Activated T-helper 1 cell treated with anti-CD3 and anti-CD28 coated beads, Interleukin-12 subunit alpha, Interleukin-12 subunit beta, Interleukin-2, Interleukin-4 antibody, amounts not matched to agents 30 ng/mL and 10 ng/mL and 1 ng/mL, durations not matched to agents 14 hours and 24 hours and 36 hours (primary cell): ENCODE measurements at regions not wholly inside any gene's neighbourhood (a gene's known extent, or its start where the extent isn't known, plus 50 kb on each side); places are given as distances from the start of the nearest gene placed in this dataset.
"Not testable (repeated sequence)": the region's sequence is repeated elsewhere in the genome, so short reads cannot be mapped to it uniquely, and the experiment has no call there.

Source experiments
- DNase-seq: peaks from one replicate; pipeline ENCODE4 v3.0.0; 2021; ENCODE audit warnings: low spot score
- H3K27ac Mint-ChIP-seq: one replicate; pipeline ENCODE4 v1.8.0; 2021; ENCODE audit warnings: mild to moderate bottlenecking, mixed read lengths
- H3K27me3 Mint-ChIP-seq: one replicate; pipeline ENCODE4 v1.8.0; 2022; ENCODE audit warnings: mild to moderate bottlenecking, moderate library complexity, mixed read lengths; ENCODE audit not compliant: insufficient read depth
- H3K36me3 Mint-ChIP-seq: one replicate; pipeline ENCODE4 v1.8.0; 2021; ENCODE audit warnings: low read depth, mixed read lengths
- H3K4me1 Mint-ChIP-seq: one replicate; pipeline ENCODE4 v1.8.0; 2021; ENCODE audit warnings: low read depth, mixed read lengths
- H3K4me3 Mint-ChIP-seq: one replicate; pipeline ENCODE4 v1.8.0; 2021; ENCODE audit warnings: mild to moderate bottlenecking, moderate library complexity, mixed read lengths
- H3K9me3 Mint-ChIP-seq: one replicate; pipeline ENCODE4 v1.8.0; 2021; ENCODE audit warnings: mixed read lengths
- intact Hi-C: fragments of 100-400 bp; cut with micrococcal nuclease; formaldehyde crosslinking; loops from one replicate; pipeline ENCODE4 v1.15.1; 2024

GRCh38 chr3:106288781-106289180 is 420.0 kb upstream of the CBLB start:
- no peak overlapping the region for H3K4me3 Mint-ChIP-seq
- H3K36me3 Mint-ChIP-seq: peaks cover 4% of the 10 kb centered on the region
- H3K4me1 Mint-ChIP-seq: peaks cover 13% of the 10 kb centered on the region
- H3K27me3 Mint-ChIP-seq: no peaks in the 10 kb centered on the region
- intact Hi-C loops: no loop called here
- DNase-seq: no peak
- H3K9me3 Mint-ChIP-seq: peaks cover 41% of the 10 kb centered on the region
- no peak overlapping the region for H3K27ac Mint-ChIP-seq

GRCh38 chr3:106290304-106290997 is 421.6 kb upstream of the CBLB start:
- Mint-ChIP-seq H3K27ac (no peak overlapping the region), H3K9me3 (peaks cover 29% of the 10 kb centered on the region), H3K4me1 (peaks cover 13% of the 10 kb centered on the region), H3K27me3 (no peaks in the 10 kb centered on the region), H3K36me3 (peaks cover 5% of the 10 kb centered on the region), H3K4me3 (no peak overlapping the region)
- DNase-seq: no peak
- intact Hi-C loops: no loop called here

- intact Hi-C loops: no loop called here
- Mint-ChIP-seq H3K9me3 (peaks cover 20% of the 10 kb centered on the region), H3K4me1 (peaks cover 27% of the 10 kb centered on the region), H3K27me3 (no peaks in the 10 kb centered on the region), H3K27ac (no peak overlapping the region), H3K4me3 (no peak overlapping the region), H3K36me3 (peaks cover 8% of the 10 kb centered on the region)
- DNase-seq: no peak
Observed at GRCh38 chr3:106293161-106293560, 424.3 kb upstream of the CBLB start.

GRCh38 chr3:106294121-106294520 is 425.3 kb upstream of the CBLB start:
- peaks cover 32% of the 10 kb centered on the region for H3K4me1 Mint-ChIP-seq
- no peak overlapping the region for H3K27ac Mint-ChIP-seq
- peaks cover 9% of the 10 kb centered on the region for H3K36me3 Mint-ChIP-seq
- H3K27me3 Mint-ChIP-seq: no peaks in the 10 kb centered on the region
- no peak overlapping the region for H3K4me3 Mint-ChIP-seq
- intact Hi-C loops: no loop called here
- no peak for DNase-seq
- peaks cover 18% of the 10 kb centered on the region for H3K9me3 Mint-ChIP-seq

- peaks cover 22% of the 10 kb centered on the region for H3K9me3 Mint-ChIP-seq
- H3K4me1 Mint-ChIP-seq: peaks cover 41% of the 10 kb centered on the region
- DNase-seq: no peak
- H3K4me3 Mint-ChIP-seq: no peak overlapping the region
- intact Hi-C loops: no loop called here
- H3K27me3 Mint-ChIP-seq: no peaks in the 10 kb centered on the region
- no peak overlapping the region for H3K27ac Mint-ChIP-seq
- H3K36me3 Mint-ChIP-seq: peaks cover 18% of the 10 kb centered on the region
Observed at GRCh38 chr3:106296062-106296461, 427.2 kb upstream of the CBLB start.

GRCh38 chr3:106299300-106300098 is 430.7 kb upstream of the CBLB start:
- DNase-seq: no peak
- Mint-ChIP-seq H3K4me1 (peaks cover 70% of the 10 kb centered on the region), H3K27me3 (no peaks in the 10 kb centered on the region), H3K27ac (peak overlapping the region; percentile 63), H3K9me3 (peaks cover 29% of the 10 kb centered on the region), H3K4me3 (peak overlapping the region; percentile 23), H3K36me3 (peaks cover 25% of the 10 kb centered on the region)
- intact Hi-C loops: loop anchor here (1.0 to 2.0 kb wide), 2 partner anchors 51 to 180 kb away; no protein-coding TSS in a partner anchor

- H3K4me1 Mint-ChIP-seq: peaks cover 61% of the 10 kb centered on the region
- peaks cover 23% of the 10 kb centered on the region for H3K36me3 Mint-ChIP-seq
- no peak overlapping the region for H3K4me3 Mint-ChIP-seq
- DNase-seq: peak; percentile 28
- H3K9me3 Mint-ChIP-seq: peaks cover 27% of the 10 kb centered on the region
- H3K27ac Mint-ChIP-seq: peak overlapping the region; percentile 49
- intact Hi-C loops: loop anchor here (1.0 kb wide), 3 partner anchors 30 to 475 kb away; no protein-coding TSS in a partner anchor
- no peaks in the 10 kb centered on the region for H3K27me3 Mint-ChIP-seq
Observed at GRCh38 chr3:106302451-106303221, 433.8 kb upstream of the CBLB start.

- intact Hi-C loops: no loop called here
- Mint-ChIP-seq H3K36me3 (peaks cover 17% of the 10 kb centered on the region), H3K27me3 (no peaks in the 10 kb centered on the region), H3K4me1 (peaks cover 50% of the 10 kb centered on the region), H3K4me3 (no peak overlapping the region), H3K27ac (no peak overlapping the region), H3K9me3 (peaks cover 27% of the 10 kb centered on the region)
- no peak for DNase-seq
Observed at GRCh38 chr3:106303766-106304165, 435.0 kb upstream of the CBLB start.

- H3K27ac Mint-ChIP-seq: no peak overlapping the region
- peaks cover 22% of the 10 kb centered on the region for H3K9me3 Mint-ChIP-seq
- no peak for DNase-seq
- peaks cover 9% of the 10 kb centered on the region for H3K36me3 Mint-ChIP-seq
- no peaks in the 10 kb centered on the region for H3K27me3 Mint-ChIP-seq
- intact Hi-C loops: no loop called here
- no peak overlapping the region for H3K4me3 Mint-ChIP-seq
- H3K4me1 Mint-ChIP-seq: peaks cover 36% of the 10 kb centered on the region
Observed at GRCh38 chr3:106305127-106305526, 436.3 kb upstream of the CBLB start.

GRCh38 chr3:106305882-106306435 is 437.1 kb upstream of the CBLB start:
- Mint-ChIP-seq H3K9me3 (peaks cover 18% of the 10 kb centered on the region), H3K36me3 (peaks cover 8% of the 10 kb centered on the region), H3K4me1 (peaks cover 30% of the 10 kb centered on the region), H3K4me3 (no peak overlapping the region), H3K27ac (no peak overlapping the region), H3K27me3 (no peaks in the 10 kb centered on the region)
- intact Hi-C loops: no loop called here
- DNase-seq: no peak

- intact Hi-C loops: no loop called here
- Mint-ChIP-seq H3K36me3 (peaks cover 3% of the 10 kb centered on the region), H3K4me3 (no peak overlapping the region), H3K4me1 (no peaks in the 10 kb centered on the region), H3K27ac (no peak overlapping the region), H3K27me3 (no peaks in the 10 kb centered on the region), H3K9me3 (peaks cover 27% of the 10 kb centered on the region)
- DNase-seq: no peak
Observed at GRCh38 chr3:106309274-106309673, 440.5 kb upstream of the CBLB start.

GRCh38 chr3:106309798-106310197 is 441.0 kb upstream of the CBLB start:
- intact Hi-C loops, DNase-seq, H3K27me3 Mint-ChIP-seq, H3K4me3 Mint-ChIP-seq, H3K36me3 Mint-ChIP-seq, H3K4me1 Mint-ChIP-seq, H3K27ac Mint-ChIP-seq: not testable (repeated sequence)
- peaks cover 31% of the 10 kb centered on the region for H3K9me3 Mint-ChIP-seq
